ENCODE measurements at regions not wholly inside any gene's neighbourhood (a gene's known extent, or its start where the extent isn't known, plus 50 kb on each side); places are given as distances from the start of the nearest gene placed in this dataset.

DNA sequence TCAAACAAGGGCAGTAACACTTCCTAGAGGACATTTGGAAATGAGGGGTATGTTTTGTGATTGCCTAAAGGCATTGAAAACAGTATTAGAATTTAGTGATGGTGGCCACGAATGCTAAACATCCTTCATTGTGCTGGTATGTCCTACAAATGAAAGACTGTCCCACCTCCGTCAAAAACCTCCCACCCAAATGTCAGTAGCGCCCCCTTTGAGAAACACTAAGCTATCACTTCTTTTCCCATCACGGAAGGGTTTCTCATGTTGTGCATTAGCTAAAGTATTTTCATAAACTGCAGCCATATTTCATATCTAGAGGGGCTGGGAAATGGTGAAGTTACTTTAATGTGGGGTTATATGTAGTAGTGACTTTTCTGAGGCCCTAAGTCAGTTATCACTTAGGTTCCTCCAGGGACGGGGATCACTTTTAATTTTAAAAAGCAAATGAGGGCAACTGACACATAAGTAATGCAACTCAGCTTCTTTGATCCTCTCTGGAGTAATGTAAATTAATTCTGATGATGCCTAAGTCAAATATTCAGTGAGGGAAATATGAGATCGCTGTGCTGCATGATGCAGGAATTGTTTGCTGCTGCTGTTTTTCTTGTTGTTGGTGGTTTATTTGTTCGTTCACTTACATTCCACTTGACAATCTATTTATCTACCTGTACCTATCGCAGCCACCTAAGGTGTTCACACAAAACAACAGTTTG is 1403.4 kb upstream of the TENM4 start:
- TF ChIP-seq, protein P1, sequence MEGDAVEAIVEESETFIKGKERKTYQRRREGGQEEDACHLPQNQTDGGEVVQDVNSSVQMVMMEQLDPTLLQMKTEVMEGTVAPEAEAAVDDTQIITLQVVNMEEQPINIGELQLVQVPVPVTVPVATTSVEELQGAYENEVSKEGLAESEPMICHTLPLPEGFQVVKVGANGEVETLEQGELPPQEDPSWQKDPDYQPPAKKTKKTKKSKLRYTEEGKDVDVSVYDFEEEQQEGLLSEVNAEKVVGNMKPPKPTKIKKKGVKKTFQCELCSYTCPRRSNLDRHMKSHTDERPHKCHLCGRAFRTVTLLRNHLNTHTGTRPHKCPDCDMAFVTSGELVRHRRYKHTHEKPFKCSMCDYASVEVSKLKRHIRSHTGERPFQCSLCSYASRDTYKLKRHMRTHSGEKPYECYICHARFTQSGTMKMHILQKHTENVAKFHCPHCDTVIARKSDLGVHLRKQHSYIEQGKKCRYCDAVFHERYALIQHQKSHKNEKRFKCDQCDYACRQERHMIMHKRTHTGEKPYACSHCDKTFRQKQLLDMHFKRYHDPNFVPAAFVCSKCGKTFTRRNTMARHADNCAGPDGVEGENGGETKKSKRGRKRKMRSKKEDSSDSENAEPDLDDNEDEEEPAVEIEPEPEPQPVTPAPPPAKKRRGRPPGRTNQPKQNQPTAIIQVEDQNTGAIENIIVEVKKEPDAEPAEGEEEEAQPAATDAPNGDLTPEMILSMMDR (IDR thresholded peaks at IDR 0.05): no peak
- TF ChIP-seq POLR2A (IDR thresholded peaks at IDR 0.05): no peak

Data from Peyer's patch (tissue), 4 donors.